COR-L47 (cell line): ENCODE measurements at regions not wholly inside any gene's neighbourhood (a gene's known extent, or its start where the extent isn't known, plus 50 kb on each side); places are given as distances from the start of the nearest gene placed in this dataset.
"Not testable (repeated sequence)": the region's sequence is repeated elsewhere in the genome, so short reads cannot be mapped to it uniquely, and the experiment has no call there.

Source experiments
- DNase-seq: peaks from one replicate; lab custom pipeline; 2025; lab: John Stamatoyannopoulos, UW

- DNase-seq: not testable (repeated sequence)
Measured at GRCh38 chr2:16217741-16218140, 277.4 kb downstream of the MYCN start.

GRCh38 chr2:16217291-16217690 is 276.9 kb downstream of the MYCN start:
- DNase-seq: no peak

GRCh38 chr2:16216558-16216945 is 276.2 kb downstream of the MYCN start:
- DNase-seq: no peak

DNA sequence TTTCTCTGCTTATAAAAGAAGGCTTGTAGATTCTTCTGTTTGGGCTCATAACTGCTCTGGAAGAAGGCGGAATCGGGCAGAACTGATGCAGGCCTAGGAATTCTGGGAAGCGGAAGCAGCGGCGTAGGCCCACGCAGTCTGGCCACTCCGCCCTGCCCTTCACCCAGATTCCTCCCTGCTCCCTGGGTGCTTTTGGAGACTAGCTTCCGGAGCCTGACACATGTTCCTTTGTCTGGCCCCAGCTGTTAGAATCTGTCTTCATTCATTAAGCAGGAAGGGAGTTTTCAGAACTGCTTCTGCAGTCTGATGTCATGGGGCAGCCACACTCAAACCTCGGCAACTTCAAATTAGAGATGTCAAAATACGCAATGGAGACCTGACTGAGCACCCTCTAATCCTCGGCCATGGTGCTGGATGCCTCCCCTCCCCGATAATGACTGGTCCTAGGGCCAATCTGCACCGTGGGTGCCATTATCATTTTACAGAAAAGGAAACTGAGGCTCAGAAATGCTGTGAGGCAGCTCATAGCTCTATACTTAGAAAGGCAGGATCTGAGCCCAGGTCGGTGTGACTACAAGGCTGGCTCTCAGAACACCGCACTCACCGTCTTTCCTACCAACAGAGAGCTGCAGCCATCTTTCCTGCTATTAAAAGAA is 275.7 kb downstream of the MYCN start:
- no peak for DNase-seq

GRCh38 chr2:16214861-16215260 is 274.5 kb downstream of the MYCN start:
- no peak for DNase-seq

- DNase-seq: no peak
Measured at GRCh38 chr2:16214391-16214790, 274.0 kb downstream of the MYCN start.

DNA sequence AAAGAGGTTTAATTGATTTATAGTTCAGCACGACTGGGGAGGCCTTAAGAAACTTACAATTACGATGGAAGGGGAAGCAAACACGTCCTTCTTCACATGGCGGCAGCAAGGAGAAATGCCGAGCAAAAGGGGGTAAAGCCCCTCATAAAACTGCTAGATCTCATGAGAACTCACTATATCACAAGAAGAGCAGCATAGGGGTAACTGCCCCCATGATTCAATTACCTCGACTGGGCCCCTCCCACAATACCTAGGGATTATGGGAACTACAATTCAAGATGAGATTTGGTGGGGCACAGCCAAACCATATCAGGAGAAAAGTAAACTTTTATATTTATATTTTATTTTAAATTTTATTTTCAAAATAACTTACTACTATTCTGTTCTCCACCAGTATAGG is 272.0 kb downstream of the MYCN start:
- DNase-seq: no peak

GRCh38 chr2:16211341-16211740 is 271.0 kb downstream of the MYCN start:
- no peak for DNase-seq

DNA sequence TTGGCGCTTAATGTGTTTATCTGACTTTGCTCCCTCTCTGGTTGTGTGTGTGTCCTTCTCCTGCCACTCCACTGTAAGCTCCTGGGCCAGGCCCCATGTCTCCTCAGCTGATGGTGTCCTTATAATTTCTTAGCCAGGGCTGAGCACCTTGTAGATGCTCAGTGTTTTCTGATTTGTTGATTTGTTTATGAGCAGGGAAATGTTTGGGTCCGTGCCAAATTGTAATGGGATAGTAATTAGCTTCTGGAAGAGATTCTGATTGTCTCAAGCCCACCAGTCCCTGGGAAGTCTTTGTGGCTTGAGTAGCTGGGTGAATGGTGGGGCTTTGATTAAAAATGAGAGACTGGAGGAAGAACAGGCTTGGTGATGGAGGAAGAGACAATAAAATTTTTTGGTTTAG is 270.5 kb downstream of the MYCN start:
- no peak for DNase-seq

GRCh38 chr2:16209799-16210198 is 269.4 kb downstream of the MYCN start:
- no peak for DNase-seq

GRCh38 chr2:16208921-16209320 is 268.6 kb downstream of the MYCN start:
- DNase-seq: no peak

- DNase-seq: no peak
Measured at GRCh38 chr2:16208241-16208797, 268.0 kb downstream of the MYCN start.

DNA sequence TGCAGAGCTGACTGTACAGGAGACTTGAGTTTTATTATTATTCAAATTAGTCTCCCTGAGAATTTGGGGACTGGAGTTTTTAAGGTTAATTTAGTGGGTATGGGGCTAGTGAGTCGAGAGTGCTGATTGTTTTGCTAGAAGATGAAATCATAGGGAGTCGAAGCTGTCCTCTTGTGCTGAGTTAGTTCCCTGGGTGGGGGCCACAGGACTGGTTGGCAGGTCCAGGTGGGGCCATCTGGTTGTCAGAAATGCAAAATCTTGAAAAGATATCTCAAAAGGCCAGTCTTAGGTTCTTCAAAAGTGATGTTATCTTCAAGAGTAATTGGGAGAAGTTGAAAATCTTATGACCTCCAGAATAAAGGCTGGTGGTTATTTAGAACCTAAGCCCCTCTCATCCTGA is 267.3 kb downstream of the MYCN start:
- DNase-seq: no peak

- no peak for DNase-seq
Measured at GRCh38 chr2:16207151-16207550, 266.8 kb downstream of the MYCN start.

DNA sequence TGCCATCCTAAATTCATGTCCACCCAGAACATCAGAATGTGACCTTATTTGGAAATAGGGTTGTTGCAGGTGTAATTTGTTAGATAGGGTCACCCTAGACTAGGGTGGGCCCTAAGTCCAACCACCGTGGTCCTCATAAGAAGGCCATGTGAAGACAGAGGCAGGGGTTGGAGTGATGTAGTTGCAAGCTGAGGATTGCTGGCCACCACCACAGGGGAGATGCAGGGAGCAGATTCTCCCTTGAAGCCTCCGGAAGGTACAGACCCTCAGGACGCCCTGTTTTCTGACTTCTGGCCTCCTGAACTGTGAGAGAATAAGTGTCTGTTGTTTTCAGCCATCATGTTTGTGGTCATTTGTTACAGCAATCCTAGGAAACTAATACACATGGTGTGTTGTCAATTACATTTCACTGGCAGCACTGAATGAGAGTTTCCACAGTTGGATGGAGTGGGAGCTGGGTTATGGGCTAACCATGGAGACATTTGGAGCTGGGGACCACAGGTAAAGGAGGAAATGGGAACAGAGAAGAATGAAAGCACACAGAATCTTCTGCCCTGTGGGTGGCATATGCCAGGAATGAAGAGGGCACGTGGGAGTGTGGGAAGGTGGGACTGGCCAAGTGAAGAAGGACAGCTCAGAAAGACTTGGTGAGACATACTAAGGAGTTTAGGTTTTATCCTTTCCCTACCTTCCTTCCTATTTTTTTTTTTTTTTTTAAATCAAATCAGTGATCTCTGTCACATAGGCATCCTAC is 266.0 kb downstream of the MYCN start:
- DNase-seq: no peak

GRCh38 chr2:16205631-16206030 is 265.3 kb downstream of the MYCN start:
- DNase-seq: no peak

DNA sequence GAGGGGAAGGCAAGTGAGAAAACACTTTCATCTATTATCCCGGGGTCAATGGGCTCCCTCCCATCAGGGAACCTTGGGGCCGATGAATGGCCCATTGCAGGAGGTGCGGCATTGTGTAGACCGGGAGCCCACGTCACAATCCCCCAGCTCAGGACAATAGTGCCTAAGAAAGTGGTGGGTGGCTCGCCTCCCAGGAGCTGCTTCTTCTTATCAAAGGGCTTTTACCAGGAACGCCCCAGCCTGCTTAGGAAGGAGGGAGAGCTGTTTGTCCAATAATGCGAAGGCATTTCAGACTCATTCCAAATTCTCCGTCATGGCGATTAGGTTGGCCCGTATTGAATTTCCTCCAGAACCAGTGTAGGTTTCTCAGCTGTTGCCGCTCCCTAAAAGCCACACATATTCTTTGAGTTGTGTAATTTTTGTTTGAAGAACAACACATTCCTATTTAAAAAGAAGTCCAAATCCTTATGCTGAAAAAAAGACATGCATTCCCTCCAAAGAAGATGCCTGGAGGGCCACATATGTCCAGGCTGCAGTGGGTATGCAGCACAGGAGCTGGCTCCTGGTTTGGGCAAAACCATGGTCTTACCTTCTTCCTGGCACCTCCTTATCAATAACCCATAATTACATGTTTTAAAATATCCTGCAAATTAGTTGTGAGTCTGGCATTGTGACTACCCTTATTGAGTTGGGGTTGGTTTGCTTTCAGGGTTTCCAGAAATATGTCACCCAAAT is 264.7 kb downstream of the MYCN start:
- DNase-seq: no peak

- no peak for DNase-seq
Measured at GRCh38 chr2:16204251-16204650, 263.9 kb downstream of the MYCN start.

GRCh38 chr2:16203691-16204090 is 263.3 kb downstream of the MYCN start:
- no peak for DNase-seq

DNA sequence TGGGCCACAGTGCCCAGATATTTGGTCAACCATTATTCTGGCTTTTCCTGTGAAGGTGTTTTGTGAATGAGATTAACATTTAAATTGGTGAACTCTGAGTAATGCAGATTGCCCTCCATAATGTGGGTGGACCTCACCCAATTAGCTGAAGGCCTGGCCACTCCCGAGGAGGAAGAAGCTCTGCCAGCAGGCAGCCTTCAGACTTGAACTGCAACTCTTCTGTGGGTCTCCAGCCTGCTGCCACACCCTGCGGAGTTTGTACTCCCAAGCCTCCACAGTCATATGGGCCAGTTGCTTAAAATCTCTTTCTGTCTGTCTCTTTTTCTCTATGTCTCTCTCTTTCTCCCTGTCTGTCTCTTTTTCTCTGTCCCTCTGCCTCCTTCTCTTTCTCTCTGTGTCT is 262.7 kb downstream of the MYCN start:
- DNase-seq: no peak

DNA sequence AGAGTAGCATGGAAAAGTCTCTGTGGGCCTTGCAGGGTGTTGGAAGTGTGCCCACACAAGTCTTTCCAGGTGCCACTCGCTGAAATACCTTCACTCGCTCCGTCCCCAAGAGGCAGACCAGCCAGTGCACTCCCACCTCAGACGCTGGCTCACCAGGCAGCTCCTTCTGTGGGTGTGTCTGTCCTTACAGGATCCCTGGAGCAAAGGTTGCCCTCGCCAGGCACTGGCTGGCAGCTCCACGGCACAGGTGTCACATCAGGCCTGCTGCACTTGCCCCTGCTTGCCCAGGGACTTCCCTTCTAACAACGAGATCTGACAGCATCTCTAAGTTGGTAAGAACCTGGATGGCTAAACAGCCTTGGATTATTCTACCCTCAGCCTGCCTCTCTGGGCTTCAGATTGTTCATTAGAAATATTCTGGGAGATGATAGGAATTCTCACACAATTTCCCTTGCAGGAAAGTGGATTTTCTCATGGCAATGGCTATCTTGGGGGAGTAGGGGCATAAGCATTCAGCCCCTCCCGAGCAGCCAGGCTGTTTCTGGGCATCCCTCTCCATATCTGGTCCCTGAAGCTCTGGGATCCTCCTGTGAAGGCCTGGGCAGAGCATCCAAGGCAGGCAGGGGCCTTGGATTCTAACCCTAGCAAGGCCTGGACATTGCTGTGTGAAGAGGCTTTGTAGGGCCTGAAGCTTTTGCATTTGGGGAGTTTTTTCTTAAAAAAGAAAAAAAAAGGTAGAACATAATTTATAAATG is 262.1 kb downstream of the MYCN start:
- no peak for DNase-seq

GRCh38 chr2:16201848-16202247 is 261.5 kb downstream of the MYCN start:
- no peak for DNase-seq
